GM23338 (cell line): ENCODE measurements at regions not wholly inside any gene's neighbourhood (a gene's known extent, or its start where the extent isn't known, plus 50 kb on each side); places are given as distances from the start of the nearest gene placed in this dataset.

Experiments
- CTCF ChIP-seq, 2 experiments: fragments of 200-600 bp in 1 of 2; sonication (generic) in 1 of 2; conservative IDR thresholded peaks; 2 replicates each; pipeline versions ENCODE4 v1.5.1 to v1.6.1; 2016 to 2017; ENCODE audit warnings: antibody characterized with exemption in 2 of 2, low read depth in 2 of 2, mild to moderate bottlenecking in 2 of 2, moderate library complexity in 1 of 2
- EZH2 ChIP-seq: fragments of 200-600 bp; sonication (generic); IDR thresholded peaks from one replicate; pipeline ENCODE4 v1.8.0; 2017; ENCODE audit warnings: antibody characterized with exemption, mild to moderate bottlenecking, low read depth; ENCODE audit not compliant: unreplicated experiment
- EZH2phosphoT487 ChIP-seq: fragments of 200-600 bp; sonication (generic); IDR thresholded peaks from one replicate; pipeline ENCODE4 v1.8.1; 2018; ENCODE audit warnings: antibody characterized with exemption; ENCODE audit not compliant: unreplicated experiment
- POLR2AphosphoS5 ChIP-seq: IDR thresholded peaks from 2 replicates; pipeline ENCODE4 v1.6.1; 2016; ENCODE audit warnings: antibody characterized with exemption, low read depth
- TF ChIP-seq, protein P1 (sequence below): IDR thresholded peaks from one replicate; pipeline ENCODE4 v1.6.1; 2018; ENCODE audit warnings: antibody characterized with exemption; ENCODE audit not compliant: unreplicated experiment

DNA sequence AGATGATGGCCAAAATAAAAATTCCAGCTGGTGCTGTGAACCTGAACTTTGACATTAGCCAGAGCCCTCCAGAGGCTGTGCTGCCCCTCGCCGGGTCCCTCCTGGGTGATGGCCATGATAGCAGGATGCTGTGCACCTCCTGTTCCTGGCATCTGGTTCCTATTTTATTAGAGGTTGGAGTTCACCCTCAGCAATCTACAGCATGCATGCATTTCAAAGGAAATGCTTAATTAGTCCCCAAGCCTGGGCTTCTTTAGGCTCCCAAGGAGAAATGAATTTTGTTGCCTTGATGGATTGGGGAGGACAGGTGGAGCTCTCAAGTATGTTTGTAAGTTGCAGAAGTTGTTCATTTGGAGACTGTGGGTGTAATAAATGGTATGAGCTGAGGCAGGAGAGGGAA, 166.9 kb downstream of the GLI2 start:
- TF ChIP-seq EZH2 (no peak), CTCF (conservative IDR thresholded peaks at IDR 0.05; ENCODE audit: low read depth in 2 of 2) (no peak), EZH2phosphoT487 (no peak), POLR2AphosphoS5 (no peak)
- TF ChIP-seq, protein P1, sequence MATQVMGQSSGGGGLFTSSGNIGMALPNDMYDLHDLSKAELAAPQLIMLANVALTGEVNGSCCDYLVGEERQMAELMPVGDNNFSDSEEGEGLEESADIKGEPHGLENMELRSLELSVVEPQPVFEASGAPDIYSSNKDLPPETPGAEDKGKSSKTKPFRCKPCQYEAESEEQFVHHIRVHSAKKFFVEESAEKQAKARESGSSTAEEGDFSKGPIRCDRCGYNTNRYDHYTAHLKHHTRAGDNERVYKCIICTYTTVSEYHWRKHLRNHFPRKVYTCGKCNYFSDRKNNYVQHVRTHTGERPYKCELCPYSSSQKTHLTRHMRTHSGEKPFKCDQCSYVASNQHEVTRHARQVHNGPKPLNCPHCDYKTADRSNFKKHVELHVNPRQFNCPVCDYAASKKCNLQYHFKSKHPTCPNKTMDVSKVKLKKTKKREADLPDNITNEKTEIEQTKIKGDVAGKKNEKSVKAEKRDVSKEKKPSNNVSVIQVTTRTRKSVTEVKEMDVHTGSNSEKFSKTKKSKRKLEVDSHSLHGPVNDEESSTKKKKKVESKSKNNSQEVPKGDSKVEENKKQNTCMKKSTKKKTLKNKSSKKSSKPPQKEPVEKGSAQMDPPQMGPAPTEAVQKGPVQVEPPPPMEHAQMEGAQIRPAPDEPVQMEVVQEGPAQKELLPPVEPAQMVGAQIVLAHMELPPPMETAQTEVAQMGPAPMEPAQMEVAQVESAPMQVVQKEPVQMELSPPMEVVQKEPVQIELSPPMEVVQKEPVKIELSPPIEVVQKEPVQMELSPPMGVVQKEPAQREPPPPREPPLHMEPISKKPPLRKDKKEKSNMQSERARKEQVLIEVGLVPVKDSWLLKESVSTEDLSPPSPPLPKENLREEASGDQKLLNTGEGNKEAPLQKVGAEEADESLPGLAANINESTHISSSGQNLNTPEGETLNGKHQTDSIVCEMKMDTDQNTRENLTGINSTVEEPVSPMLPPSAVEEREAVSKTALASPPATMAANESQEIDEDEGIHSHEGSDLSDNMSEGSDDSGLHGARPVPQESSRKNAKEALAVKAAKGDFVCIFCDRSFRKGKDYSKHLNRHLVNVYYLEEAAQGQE = no peak
